GM06990 (cell line): ENCODE measurements at regions not wholly inside any gene's neighbourhood (a gene's known extent, or its start where the extent isn't known, plus 50 kb on each side); places are given as distances from the start of the nearest gene placed in this dataset.
A peak's percentile ranks its signal among the peaks of the same experiment; 100 is the strongest.

Source experiments
- DNase-seq: peaks from one replicate; pipeline ENCODE4 v3.0.0-alpha.2; 2011; ENCODE audit not compliant: insufficient read length; ENCODE audit errors: extremely low read depth
- H3K27me3 ChIP-seq: replicated peaks from 2 replicates; pipeline ENCODE4 v1.6.0; 2011; ENCODE audit warnings: low read length; ENCODE audit not compliant: control insufficient read depth, insufficient read depth
- H3K36me3 ChIP-seq: 2 replicates; pipeline ENCODE4 v1.5.1; 2011; ENCODE audit warnings: low read length; ENCODE audit not compliant: control insufficient read depth, insufficient read depth
- H3K4me3 ChIP-seq: replicated peaks from 2 replicates; pipeline ENCODE4 v1.5.1; 2011; ENCODE audit warnings: low read depth, mild to moderate bottlenecking, control low read depth, low read length
- CTCF ChIP-seq: IDR thresholded peaks from 2 replicates; pipeline ENCODE4 v1.5.1; 2011; ENCODE audit warnings: low read length, control low read depth, mild to moderate bottlenecking, inconsistent platforms; ENCODE audit not compliant: insufficient read depth, poor library complexity, severe bottlenecking

DNA sequence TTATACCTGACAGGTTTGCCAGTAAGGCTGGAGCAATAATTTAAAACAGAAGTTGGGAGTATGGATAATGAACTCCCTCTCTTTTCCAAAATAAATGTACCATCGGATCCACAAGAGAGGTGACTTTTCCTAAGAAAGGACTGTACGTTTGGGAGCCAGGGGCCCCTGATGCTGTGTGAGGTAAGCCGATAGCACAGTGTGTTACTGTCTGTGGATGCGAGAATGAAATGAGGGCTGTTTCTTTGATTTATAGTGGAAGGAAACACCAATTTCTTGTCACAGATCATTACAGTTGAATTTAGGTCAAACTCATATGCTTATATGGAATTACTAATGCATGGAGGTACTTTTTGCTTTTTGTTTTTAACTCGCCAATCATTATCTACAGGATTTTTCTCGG lies 147.7 kb downstream of the ZNF664 start:
- no peaks in the 10 kb centered on the region; the same call in 1 of the 2 replicates for H3K27me3 ChIP-seq
- no peak for TF ChIP-seq CTCF
- no peaks in the 10 kb centered on the region for H3K36me3 ChIP-seq
- no peak for DNase-seq
- H3K4me3 ChIP-seq: no peak overlapping the region

DNA sequence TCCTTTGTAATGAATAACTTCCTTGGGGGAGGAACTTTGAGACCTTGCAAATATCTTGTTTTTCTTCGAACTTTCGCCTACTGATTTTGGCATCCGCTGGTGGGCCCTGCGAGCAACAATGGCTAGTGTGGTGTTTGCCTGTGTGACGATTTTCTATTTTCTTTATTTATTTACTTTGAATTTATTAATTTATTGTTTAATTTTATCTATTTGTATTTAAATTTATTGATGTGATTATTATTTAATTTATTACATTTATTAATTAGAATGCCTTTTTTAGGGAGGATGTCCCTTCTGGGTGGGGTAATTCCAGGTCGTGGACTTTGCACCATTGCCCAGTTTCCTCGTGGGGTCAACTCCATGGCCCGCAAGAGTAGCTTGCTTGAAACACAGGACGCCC lies 149.7 kb downstream of the ZNF664 start:
- TF ChIP-seq CTCF: no peak
- no peak overlapping the region for H3K4me3 ChIP-seq
- no peak for DNase-seq
- H3K27me3 ChIP-seq: no peaks in the 10 kb centered on the region; the same call in 1 of the 2 replicates
- no peaks in the 10 kb centered on the region for H3K36me3 ChIP-seq

GRCh38 chr12:124123296-124124000 lies 150.4 kb downstream of the ZNF664 start:
- H3K36me3 ChIP-seq: no peaks in the 10 kb centered on the region
- no peaks in the 10 kb centered on the region; the same call in 1 of the 2 replicates for H3K27me3 ChIP-seq
- no peak for DNase-seq
- TF ChIP-seq CTCF: no peak
- H3K4me3 ChIP-seq: no peak overlapping the region

DNA sequence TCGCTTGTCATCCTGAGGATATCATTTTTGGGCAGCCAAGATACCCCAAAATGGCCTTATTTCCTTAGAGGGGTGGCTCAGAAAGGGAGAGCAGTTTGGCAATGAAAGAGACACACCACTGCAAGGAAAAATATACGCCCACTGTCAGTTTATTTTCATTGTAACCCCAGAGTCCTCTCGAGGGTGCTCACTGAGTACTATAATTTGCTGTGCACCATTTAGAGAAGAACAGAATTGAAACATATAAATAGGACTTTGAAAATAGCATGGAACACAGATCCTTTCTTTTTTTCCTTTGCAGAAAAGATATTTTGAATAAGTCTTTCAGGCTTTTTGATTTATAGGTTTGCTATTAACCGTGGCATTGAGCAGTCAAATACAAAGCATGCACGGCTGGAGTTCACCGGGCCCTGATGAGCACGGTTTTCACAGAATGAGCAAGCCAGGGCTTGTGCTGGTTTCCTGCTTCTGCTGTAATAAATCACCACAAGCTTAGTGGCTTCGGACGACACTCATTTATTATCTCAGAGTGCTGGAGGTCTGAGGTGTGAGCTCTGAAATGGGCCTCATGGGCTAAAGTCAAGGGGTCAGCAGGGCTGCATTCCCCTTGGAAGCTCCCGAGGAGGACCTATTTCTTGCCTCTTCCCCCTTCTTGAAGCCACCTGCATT lies 152.3 kb downstream of the ZNF664 start:
- no peaks in the 10 kb centered on the region; the same call in 1 of the 2 replicates for H3K27me3 ChIP-seq
- DNase-seq: peak; percentile 58
- TF ChIP-seq CTCF: no peak
- H3K4me3 ChIP-seq: no peak overlapping the region
- H3K36me3 ChIP-seq: no peaks in the 10 kb centered on the region

DNA sequence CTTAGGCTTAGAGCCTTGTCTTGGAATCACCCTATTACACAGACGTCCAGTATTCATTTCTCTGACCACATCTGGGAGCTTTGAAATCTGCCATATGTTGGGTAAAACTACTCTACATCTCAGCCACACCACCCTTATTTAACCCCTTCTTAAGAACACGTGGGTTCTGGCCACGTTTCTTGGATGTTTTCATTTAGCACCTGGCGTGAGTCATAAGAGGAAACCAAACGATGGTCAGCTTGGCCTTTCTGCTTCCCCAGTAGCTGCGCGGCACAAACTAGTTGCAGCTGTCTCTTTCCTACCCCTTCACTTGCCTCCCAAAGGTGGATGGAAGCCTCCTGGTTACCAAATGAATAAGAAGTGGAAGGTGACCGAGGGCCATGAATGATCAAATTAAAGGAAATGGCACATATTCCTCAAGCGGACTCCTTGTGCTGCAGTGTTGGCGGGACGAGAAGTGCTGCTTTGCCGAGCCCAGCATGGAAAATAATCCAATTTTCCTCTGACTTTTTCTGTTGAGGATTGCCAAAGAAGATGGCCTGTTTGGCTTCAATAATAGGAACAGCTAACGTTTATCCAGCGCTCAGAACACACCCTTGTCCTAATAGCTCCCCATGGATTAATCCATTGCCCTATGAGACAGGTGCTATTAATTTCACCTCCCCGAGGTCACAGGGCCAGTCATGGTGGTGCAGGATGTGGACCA lies 154.1 kb downstream of the ZNF664 start:
- Histone ChIP-seq H3K36me3 (no peaks in the 10 kb centered on the region), H3K4me3 (no peak overlapping the region), H3K27me3 (no peaks in the 10 kb centered on the region; the same call in 1 of the 2 replicates)
- peak; percentile 53 for DNase-seq
- no peak for TF ChIP-seq CTCF
